ENCODE measurements at regions not wholly inside any gene's neighbourhood (a gene's known extent, or its start where the extent isn't known, plus 50 kb on each side); places are given as distances from the start of the nearest gene placed in this dataset.

DNA sequence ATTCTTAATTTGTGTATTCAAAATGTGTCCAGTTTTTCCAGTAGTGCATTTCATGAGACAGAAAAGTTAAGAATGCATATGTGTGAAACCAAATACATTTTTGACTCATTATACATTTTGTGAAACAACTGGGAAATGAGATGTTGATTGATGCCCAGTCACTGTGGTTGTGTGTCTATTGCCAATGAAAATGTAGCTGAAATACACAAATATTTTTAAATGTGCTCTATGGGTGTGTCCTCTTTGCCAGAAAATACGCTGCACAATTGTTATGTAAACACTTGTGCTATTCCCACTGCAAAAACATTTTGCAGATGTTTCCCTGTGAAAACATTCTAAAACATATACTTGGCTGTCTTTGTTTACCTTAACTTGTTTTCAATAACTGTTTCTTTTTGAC is 395.2 kb downstream of the TFEC start:
- CTCF ChIA-PET: no interaction called here
- RAD21 ChIA-PET (ENCODE audit: unreplicated experiment): no interaction called here
- in situ Hi-C loops (cut with MboI): no loop called here
- POLR2A ChIA-PET: no interaction called here
- intact Hi-C loops (cut with micrococcal nuclease; ENCODE audit: unreplicated experiment): no loop called here
- no peak overlapping the region for H3K27ac ChIP-seq (ENCODE audit: control insufficient read depth, insufficient read depth)
- no peaks in the 10 kb centered on the region for H4K20me1 ChIP-seq (ENCODE audit: control insufficient read depth, insufficient read depth)
- H3K36me3 ChIP-seq (ENCODE audit: control insufficient read depth in 2 of 2, insufficient read depth in 2 of 2, low read length in 1 of 2): no peaks in the 10 kb centered on the region
- no peak overlapping the region for H3K4me2 ChIP-seq (ENCODE audit: control insufficient read depth, insufficient read depth)
- no peaks in the 10 kb centered on the region for H3K79me2 ChIP-seq (ENCODE audit: control insufficient read depth, insufficient read depth, low read length)
- no peaks in the 10 kb centered on the region for H3K4me1 ChIP-seq (ENCODE audit: control insufficient read depth, insufficient read depth, low read length)
- no peak overlapping the region for H3K9ac ChIP-seq (ENCODE audit: control insufficient read depth, insufficient read depth, low read length)
- BruUV-seq (replicated peaks): no TSS peak
- ATAC-seq (no peak), FAIRE-seq (no peak), DNase-seq (ENCODE audit: low read depth, low spot score) (no peak)
- no peaks in the 10 kb centered on the region for H3K27me3 ChIP-seq (replicated peaks in 1 of 2; ENCODE audit: control insufficient read depth in 2 of 2, insufficient read depth in 2 of 2, low read length in 1 of 2)
- H3K9me3 ChIP-seq (replicated peaks; ENCODE audit: control insufficient read depth, insufficient read depth, low read length): no peaks in the 10 kb centered on the region
- SMC1A ChIA-PET (ENCODE audit: uncharacterized antibody, unreplicated experiment): no interaction called here
- WGBS (ENCODE audit: insufficient coverage, insufficient replicate concordance, low lambda C conversion rate, missing lambda C conversion rate): 0% methylated on average over 1 of the region's 1 CpG
- no peak overlapping the region for H2AFZ ChIP-seq (ENCODE audit: control insufficient read depth, low read depth, low read length)
- TF ChIP-seq KAT2A (conservative IDR thresholded peaks at IDR 0.05; ENCODE audit: control insufficient read depth, low read depth, low read length) (no peak), JUNB (IDR thresholded peaks at IDR 0.05) (no peak), CHD1 (IDR thresholded peaks at IDR 0.05; ENCODE audit: low read depth, low read length) (no peak), ZNF24 (IDR thresholded peaks at IDR 0.05) (no peak), ZBTB11 (CRISPR knock-in tag; IDR thresholded peaks at IDR 0.05) (no peak), POLR2A (IDR thresholded peaks at IDR 0.05; ENCODE audit: low read depth, low read length) (no peak), TCF7 (IDR thresholded peaks at IDR 0.05; ENCODE audit: borderline replicate concordance) (no peak)
- no peak overlapping the region for H3K4me3 ChIP-seq
